Testis (tissue), 2 donors: ENCODE measurements at regions not wholly inside any gene's neighbourhood (a gene's known extent, or its start where the extent isn't known, plus 50 kb on each side); places are given as distances from the start of the nearest gene placed in this dataset.
"Not testable (repeated sequence)": the region's sequence is repeated elsewhere in the genome, so short reads cannot be mapped to it uniquely, and the experiment has no call there.

Experiments
- DNase-seq: peaks from one replicate; pipeline ENCODE4 v3.0.0-alpha.2; 2019
- H3K27ac ChIP-seq, 2 donors: fragments of 200-600 bp; sonication (generic); one replicate each; pipeline ENCODE4 v1.5.1; 2019
- H3K27me3 ChIP-seq: fragments of 200-600 bp; sonication (generic); one replicate; pipeline ENCODE4 v1.5.1; 2019
- H3K36me3 ChIP-seq: fragments of 200-600 bp; sonication (generic); one replicate; pipeline ENCODE4 v1.5.1; 2017; ENCODE audit warnings: low read depth; ENCODE audit errors: missing control alignments
- H3K4me1 ChIP-seq: fragments of 200-600 bp; sonication (generic); one replicate; pipeline ENCODE4 v1.5.1; 2019
- H3K4me3 ChIP-seq, 2 donors: fragments of 200-600 bp; sonication (generic); one replicate each; pipeline ENCODE4 v1.5.1; 2017 to 2019
- H3K9me3 ChIP-seq: fragments of 200-600 bp; sonication (generic); one replicate; pipeline ENCODE4 v1.5.1; 2017
- CTCF ChIP-seq, 3 experiments: fragments of 450-650 bp in 2 of 3; fragments of 200-600 bp in 1 of 3; sonication (generic) in 1 of 3; IDR thresholded peaks; one replicate each; pipeline ENCODE4 v1.5.1; 2016 to 2019; ENCODE audit warnings: antibody characterized with exemption in 3 of 3, mild to moderate bottlenecking in 2 of 3, moderate library complexity in 1 of 3
- POLR2A ChIP-seq: fragments of 450-650 bp; IDR thresholded peaks from one replicate; pipeline ENCODE4 v1.6.1; 2017; ENCODE audit warnings: antibody characterized with exemption, mild to moderate bottlenecking, moderate library complexity
- WGBS, 2 donors: methylation state at CpG; one replicate each; pipeline ENCODE4 v1.1.5; 2018; 5-methylcytosine and 5-hydroxymethylcytosine counted together
- intact Hi-C: fragments of 100-400 bp; cut with DNase I; formaldehyde crosslinking; loops from one replicate; pipeline ENCODE4 v1.15.1; 2023; ENCODE audit warnings: low total_unique reads

- H3K4me3 ChIP-seq, result no peak overlapping the region
- WGBS, 2 donors, result 51 to 57% methylated on average over 4 of the region's 4 CpGs
- H3K27me3 ChIP-seq, result no peaks in the 10 kb centered on the region
- no peaks in the 10 kb centered on the region for H3K36me3 ChIP-seq
- H3K9me3 ChIP-seq, result no peaks in the 10 kb centered on the region
- no peak for DNase-seq
- intact Hi-C loops, result no loop called here
- H3K27ac ChIP-seq, result no peak overlapping the region
- H3K4me1 ChIP-seq, result no peaks in the 10 kb centered on the region
- TF ChIP-seq POLR2A, result no peak
- no peak for TF ChIP-seq CTCF (IDR thresholded peaks at IDR 0.05)
Observed at GRCh38 chr3:74390121-74390877, 224.2 kb downstream of the CNTN3 start.

GRCh38 chr3:74387111-74387735 lies 227.2 kb downstream of the CNTN3 start:
- Histone ChIP-seq H3K36me3 (no peaks in the 10 kb centered on the region), H3K4me3 (no peak overlapping the region), H3K9me3 (no peaks in the 10 kb centered on the region), H3K27me3 (no peaks in the 10 kb centered on the region), H3K27ac (no peak overlapping the region), H3K4me1 (no peaks in the 10 kb centered on the region)
- no peak for DNase-seq
- intact Hi-C loops, result no loop called here
- WGBS, 2 donors, result 56 to 59% methylated on average over 2 of the region's 2 CpGs
- no peak for TF ChIP-seq CTCF (IDR thresholded peaks at IDR 0.05)
- TF ChIP-seq POLR2A, result no peak

DNA sequence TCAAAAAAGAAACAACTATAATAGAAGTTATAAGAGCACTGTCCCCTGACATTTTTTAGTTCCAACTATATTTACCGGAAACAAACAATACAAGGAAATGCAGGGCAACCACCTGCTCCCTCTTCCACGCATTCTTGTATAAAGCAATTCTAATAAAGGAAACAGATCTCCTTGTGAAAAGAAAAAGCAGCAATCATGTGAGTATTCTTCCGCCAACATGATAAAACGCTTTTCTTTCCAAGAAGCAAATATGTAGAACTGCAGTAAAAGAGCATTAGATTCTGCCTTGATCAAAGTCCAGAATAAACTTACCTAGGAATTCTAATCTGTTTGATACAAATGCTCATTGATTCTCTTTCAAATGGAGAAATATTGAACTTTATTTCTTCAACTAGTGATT lies 230.3 kb downstream of the CNTN3 start:
- Histone ChIP-seq H3K27ac (no peak overlapping the region), H3K9me3 (no peaks in the 10 kb centered on the region), H3K36me3 (no peaks in the 10 kb centered on the region), H3K4me3 (no peak overlapping the region), H3K27me3 (no peaks in the 10 kb centered on the region), H3K4me1 (no peaks in the 10 kb centered on the region)
- intact Hi-C loops, result no loop called here
- WGBS, 2 donors, result 71 to 83% methylated on average over 4 of the region's 4 CpGs
- TF ChIP-seq POLR2A, result no peak
- TF ChIP-seq CTCF (IDR thresholded peaks at IDR 0.05), result no peak
- DNase-seq, result no peak

GRCh38 chr3:74377669-74378068 lies 236.8 kb downstream of the CNTN3 start:
- Histone ChIP-seq H3K27ac (no peak overlapping the region), H3K4me1 (no peaks in the 10 kb centered on the region), H3K36me3 (no peaks in the 10 kb centered on the region), H3K9me3 (no peaks in the 10 kb centered on the region), H3K27me3 (no peaks in the 10 kb centered on the region), H3K4me3 (no peak overlapping the region)
- intact Hi-C loops, result no loop called here
- no peak for DNase-seq
- TF ChIP-seq POLR2A (no peak), CTCF (IDR thresholded peaks at IDR 0.05) (no peak)

DNA sequence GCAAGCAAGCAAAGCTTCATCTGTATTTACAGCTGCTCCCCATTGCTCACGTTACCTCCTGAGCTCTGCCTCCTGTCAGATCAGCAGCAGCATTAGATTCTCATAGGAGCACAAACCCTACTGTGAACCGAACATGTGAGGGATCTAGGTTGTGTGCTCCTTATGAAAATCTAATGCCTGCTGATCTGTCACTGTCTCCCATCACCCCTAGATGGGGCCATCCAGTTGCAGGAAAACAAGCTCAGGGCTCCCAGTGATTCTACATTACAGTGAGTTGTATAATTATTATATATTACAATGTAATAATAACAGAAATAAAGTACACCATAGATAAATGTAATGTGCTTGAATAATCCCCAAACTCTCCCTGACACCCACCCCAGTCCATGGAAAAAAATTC lies 238.1 kb downstream of the CNTN3 start:
- H3K27ac ChIP-seq, H3K4me1 ChIP-seq, H3K27me3 ChIP-seq, H3K36me3 ChIP-seq, H3K9me3 ChIP-seq, H3K4me3 ChIP-seq, intact Hi-C loops: not testable (repeated sequence)
- peak; percentile 23 for DNase-seq
- WGBS, 2 donors, result 89 to 100% methylated on average over 2 of the region's 2 CpGs
